Stimulated activated CD4-positive, alpha-beta T cell treated with anti-CD3 and anti-CD28 coated beads, Interleukin-4, amount 100 ng/mL, for 48 hours (primary cell): ENCODE measurements at regions not wholly inside any gene's neighbourhood (a gene's known extent, or its start where the extent isn't known, plus 50 kb on each side); places are given as distances from the start of the nearest gene placed in this dataset.
"Not testable (repeated sequence)": the region's sequence is repeated elsewhere in the genome, so short reads cannot be mapped to it uniquely, and the experiment has no call there.

Source experiments
- DNase-seq, 2 donors: peaks; one replicate each; pipeline ENCODE4 v3.0.0-alpha.2; 2020; ENCODE audit warnings: low read depth in 2 of 2

DNA sequence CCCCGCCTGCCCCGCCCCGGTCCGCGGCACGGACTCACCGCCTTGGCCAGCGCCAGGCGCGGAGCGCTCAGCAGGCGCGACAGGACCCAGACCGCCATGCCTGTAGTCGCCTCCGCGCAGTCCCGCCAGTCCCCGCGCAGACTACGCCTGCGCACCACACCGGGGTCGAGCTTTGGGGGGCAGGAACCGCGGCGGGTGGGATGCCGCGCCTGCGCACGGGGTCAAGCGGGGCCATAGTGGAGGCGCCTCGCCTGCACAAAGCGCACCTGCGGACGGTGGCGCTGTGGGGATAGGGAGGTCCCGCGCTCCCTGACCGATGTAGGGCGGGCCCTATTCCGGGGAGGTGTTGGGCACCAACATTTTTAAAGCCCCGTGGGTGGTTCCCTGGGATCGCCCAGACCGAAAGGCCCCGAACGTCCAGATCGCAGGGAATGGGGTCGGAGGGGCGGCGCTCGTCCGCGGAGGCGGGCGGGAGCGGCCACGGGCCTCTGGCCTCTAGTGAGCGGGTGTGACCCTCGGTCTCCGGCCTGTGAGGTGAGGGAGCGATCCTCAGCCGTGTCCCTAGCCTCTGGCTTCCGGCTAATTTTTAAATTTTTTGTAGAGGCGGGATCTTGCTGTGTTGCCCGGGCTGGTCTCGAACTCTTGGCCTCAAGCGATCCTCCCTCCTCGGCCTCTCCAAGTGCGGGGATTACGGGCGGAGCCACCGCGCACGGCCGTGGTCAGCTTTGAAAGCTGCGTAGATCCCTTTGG, 70.8 kb upstream of the LPCAT1 start:
- DNase-seq: peak; percentile 41 to 72

DNA sequence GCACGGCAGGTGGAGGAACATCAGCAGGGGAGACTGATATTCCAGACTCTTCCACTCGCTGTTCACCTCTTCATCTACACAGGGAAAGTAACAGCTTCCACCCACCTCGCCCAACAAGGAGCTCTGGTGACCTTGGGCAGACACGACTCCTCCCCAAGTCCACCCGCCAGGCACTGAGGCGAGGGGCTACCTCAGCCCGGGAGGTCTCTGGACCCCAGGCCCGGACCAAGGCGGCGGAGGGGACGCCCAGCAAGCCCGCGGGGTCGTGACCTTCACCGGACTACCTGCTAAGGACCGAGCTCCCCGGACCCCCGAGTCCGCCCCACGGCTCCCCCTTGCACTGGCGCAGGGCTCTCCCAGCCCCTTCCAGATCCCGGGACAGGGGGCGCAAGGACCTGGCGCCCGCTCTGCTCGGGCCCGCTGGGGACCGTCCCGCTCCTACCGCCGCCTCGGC, 70.2 kb upstream of the LPCAT1 start:
- DNase-seq: no peak

DNA sequence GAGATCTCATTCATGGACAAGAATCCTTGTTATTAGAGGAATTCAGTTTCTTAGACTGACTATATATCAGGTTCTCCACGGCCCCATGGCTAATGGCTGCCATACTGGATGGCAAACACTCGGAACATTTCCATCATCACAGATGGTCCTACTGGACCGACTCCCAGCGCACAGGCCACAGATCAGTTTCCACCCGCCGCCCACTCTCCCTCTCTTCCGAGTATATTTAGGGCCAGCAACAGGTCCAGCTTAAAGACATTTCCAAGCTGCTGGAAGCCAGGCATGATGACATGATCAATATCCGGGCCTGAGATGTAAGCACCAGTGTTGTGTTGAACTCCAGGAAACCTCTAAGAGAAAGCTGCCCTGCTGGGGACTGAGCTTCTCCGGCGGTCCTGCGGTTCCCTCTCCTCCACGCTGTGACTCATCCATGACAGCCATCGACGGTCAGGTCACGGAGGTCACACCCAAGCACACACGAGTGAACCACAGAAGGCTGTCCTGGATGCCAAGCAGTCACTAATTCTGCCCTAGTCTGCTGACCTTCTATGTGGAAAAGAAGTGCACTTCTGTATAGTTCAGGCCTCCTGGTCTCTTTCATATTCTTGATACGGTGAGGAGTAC, 64.4 kb upstream of the LPCAT1 start:
- DNase-seq: not testable (repeated sequence)

DNA sequence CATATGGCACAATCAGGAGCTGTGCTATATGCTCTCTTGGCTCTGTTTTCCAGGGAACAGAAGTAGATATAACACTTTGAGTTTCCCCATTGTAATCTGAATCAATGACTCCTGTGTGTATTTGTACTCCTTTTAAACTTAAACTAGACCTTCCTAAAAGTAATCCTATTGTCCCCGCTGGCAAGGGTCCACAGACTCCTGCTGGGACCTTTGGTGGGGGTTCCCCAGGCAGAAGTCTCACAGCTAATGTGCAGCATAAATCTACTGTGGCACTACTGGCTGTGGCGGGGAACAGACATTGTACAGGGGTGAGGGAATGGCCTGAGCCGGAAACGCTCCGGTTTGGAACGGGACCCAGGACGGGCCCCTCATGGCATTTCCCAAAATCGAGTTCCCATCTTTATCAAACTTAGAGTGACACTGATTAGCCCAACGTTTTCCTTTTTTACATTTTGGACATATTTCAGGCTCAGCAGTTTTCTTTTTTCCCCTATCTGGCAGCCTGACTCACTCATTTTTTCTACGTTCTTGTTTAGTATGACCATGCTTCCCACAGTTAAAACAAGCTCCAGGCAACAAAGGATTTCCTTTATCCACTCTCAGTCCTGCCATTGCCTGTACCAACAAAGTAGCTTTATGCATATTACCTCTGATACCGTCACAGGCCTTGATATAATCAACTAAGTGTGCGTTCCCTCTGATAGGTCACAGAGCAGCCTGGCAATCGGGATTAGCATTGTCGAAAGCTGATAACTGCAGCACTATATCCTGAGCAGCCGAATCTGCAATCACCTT, 59.5 kb upstream of the LPCAT1 start:
- DNase-seq: not testable (repeated sequence)

DNA sequence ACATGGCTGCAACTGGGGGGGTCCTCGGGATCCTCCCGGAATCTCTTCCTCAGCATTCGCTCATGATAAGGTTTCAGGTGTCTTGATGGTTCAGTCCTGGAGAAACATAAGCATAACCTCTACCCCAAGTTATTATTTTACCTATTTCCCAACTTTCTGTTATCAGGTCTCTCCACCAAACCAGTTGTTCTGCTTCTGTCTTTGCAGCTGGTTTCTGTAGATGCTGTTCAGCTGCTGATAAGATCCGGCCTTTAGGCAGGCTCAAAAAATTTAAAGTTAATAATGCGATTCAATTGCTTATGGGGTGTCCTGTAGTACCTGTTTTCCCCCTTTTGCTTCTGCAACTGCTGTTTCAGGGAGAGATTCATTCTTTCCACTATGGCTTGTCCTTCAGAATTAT, 55.6 kb upstream of the LPCAT1 start:
- DNase-seq: not testable (repeated sequence)

DNA sequence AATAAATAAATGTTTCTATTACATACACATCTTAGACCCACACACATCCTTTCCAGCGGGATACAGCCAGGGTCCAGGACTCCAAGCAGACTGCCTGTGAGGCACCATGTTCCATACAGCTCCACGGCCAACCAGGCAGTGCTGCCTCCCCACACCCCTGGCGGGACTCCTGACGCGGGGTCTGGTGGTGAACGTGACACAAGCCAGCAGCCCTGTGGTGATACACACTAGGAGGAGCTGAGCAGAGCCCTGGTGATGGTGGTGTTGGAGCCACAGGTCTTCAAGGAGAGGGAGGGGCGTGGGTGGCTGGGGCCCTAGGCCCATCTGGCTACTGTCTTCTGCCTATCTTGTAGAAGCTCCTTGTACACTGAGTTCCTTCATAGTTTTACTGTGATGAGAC, 53.1 kb upstream of the LPCAT1 start:
- DNase-seq: not testable (repeated sequence)

DNA sequence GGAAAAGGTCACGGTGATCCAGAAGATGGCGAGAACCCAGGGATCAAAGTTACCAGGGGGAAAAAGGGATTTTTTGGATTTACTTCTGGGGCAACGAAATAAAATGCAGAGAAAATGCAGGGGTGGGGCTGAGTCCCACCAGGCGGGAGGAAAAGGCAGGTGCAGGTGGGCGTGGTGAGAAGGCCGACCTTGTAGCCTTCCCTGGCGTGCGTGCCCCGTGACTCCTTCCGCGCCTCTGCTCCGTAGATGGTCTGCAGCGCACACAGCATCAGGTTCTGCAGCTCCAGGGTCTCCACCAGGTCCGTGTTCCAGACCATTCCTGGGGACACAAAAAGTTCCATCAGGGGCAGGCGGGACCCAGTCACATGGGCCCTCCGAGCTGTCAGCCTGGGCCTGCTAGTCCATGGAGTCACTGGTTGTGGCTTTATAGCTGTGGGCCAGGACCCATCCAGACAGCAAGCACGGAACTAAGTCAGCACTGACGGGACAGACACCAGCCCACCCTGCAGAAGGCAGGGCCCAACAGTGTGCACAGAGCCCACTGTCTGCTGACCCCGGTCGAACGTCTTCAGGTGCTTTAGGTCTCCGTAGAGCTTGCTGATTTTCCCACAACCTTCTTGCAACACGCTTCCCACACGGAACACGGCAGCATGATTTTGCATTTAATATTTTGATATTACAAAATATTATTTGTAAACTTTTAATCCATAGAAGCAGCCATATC, 52.4 kb upstream of the LPCAT1 start:
- not testable (repeated sequence) for DNase-seq

DNA sequence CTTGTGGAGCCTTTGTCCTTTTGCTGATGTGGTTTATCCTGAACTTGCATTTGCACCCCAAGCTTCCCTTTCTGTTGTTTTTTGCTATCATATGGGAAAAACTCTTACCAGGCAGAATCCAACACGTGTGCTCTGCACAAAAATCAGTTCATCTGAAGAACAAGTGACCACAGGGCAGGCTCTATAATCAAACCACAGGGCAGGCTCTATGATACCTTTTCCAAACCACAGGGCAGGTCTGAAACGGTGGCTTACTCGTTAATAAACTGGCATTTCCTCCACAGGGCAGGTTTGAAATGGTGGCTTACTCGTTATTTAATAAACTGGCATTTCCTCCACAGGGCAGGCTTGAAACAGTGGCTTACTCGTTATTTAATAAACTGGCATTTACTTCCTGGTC, 51.7 kb upstream of the LPCAT1 start:
- not testable (repeated sequence) for DNase-seq

DNA sequence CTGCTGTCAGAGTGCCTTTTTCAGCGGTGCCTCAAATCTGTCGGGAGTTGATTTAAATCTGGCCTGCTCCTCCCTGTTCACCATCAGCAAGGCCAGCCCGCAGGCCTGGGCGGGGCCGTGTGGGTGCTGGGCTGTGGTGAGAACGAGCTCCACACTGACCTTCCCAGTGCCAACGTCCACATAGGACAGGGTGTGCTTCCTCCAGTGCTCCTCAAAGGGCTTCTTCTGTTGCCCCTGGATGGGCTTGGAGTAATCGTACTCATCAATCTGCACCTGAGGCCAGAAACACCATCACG, 50.2 kb upstream of the LPCAT1 start:
- not testable (repeated sequence) for DNase-seq

DNA sequence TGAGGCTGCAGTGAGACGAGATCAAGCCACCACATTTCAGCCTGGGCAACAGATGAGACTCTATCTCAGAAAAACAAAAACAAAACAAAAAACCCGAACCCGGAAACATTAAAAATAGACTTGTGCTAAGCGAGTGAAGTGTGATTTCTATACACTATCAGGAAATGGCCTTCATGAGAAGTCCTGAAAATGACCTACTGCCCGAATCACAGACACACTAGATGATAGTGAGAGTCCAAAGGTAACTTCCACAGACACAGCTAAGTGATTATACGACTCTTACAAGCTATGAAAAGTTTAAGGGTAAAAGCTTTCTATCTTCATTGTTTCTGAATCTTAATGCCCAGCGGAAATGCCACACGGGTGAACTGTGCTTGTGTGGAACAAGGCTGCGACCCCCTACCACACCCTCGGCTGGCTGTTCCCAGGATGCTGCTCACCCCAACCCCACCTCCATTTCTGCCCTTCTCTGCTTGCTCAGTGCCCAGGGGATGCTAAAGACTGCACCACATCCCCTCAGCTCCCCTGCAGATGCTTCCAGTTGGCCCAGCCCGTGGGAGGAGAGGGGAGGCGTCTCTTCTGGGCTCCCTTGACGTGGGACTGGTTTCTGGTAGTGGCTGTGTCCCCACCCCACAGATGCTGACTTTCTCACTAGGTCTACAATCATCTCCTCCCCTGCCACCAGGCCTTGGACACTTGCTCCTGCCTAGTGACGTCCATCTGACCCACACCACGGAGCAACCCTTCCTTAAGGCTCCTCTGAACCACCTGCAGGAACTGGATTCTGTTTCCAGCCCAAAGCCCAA, 49.7 kb upstream of the LPCAT1 start:
- not testable (repeated sequence) for DNase-seq
